CD4-positive, alpha-beta T cell (primary cell): ENCODE measurements at regions not wholly inside any gene's neighbourhood (a gene's known extent, or its start where the extent isn't known, plus 50 kb on each side); places are given as distances from the start of the nearest gene placed in this dataset.

Experiments
- ATAC-seq: fragments of 200-7000 bp; cut with Tn5 transposase; one replicate; pipeline ENCODE4 v1.10.0; 2022; ENCODE audit warnings: mild to moderate bottlenecking; ENCODE audit not compliant: poor library complexity
- CTCF ChIA-PET: fragments of 350-600 bp; sonication (Branson Sonifier 250); formaldehyde crosslinking; loops from one replicate; lab custom pipeline; 2021; ENCODE audit warnings: antibody characterized with exemption, inconsistent platforms; lab: Charles Lee
- POLR2A ChIA-PET: fragments of 350-600 bp; sonication (Branson Sonifier 250); formaldehyde crosslinking; loops from one replicate; lab custom pipeline; 2021; ENCODE audit warnings: antibody characterized with exemption, inconsistent platforms; lab: Charles Lee
- DNase-seq, 14 experiments: peaks; one replicate each; pipeline ENCODE4 v3.0.0-alpha.2; 2013 to 2020; ENCODE audit warnings: mixed read lengths in 2 of 14
- H3K27ac ChIP-seq, 2 donors: one replicate each; pipeline versions ENCODE4 v1.5.1 to v1.7.0; 2013; ENCODE audit warnings: low read length in 2 of 2, low read depth in 1 of 2, mild to moderate bottlenecking in 1 of 2
- H3K27me3 ChIP-seq, 2 experiments: 1 replicate in 1 of 2; 2 replicates in 1 of 2; pipeline versions ENCODE4 v1.6.1 to v1.7.0; 2013; ENCODE audit warnings: low read length in 2 of 2, control low read depth in 1 of 2, mild to moderate bottlenecking in 1 of 2, moderate library complexity in 1 of 2; ENCODE audit not compliant: insufficient read depth in 2 of 2, control insufficient read depth in 1 of 2
- H3K36me3 ChIP-seq: one replicate; pipeline ENCODE4 v1.6.1; 2013; ENCODE audit warnings: low read length, control low read depth; ENCODE audit not compliant: insufficient read depth
- H3K4me1 ChIP-seq: one replicate; pipeline ENCODE4 v1.6.1; 2013; ENCODE audit warnings: low read length, control low read depth; ENCODE audit not compliant: insufficient read depth
- H3K4me3 ChIP-seq: one replicate; pipeline ENCODE4 v1.5.1; 2013; ENCODE audit warnings: mild to moderate bottlenecking, low read length, moderate library complexity
- H3K9me3 ChIP-seq, 2 experiments: 1 replicate in 1 of 2; 2 replicates in 1 of 2; pipeline versions ENCODE4 v1.6.1 to v1.7.0; 2013; ENCODE audit warnings: low read length in 2 of 2, mild to moderate bottlenecking in 2 of 2, control low read depth in 1 of 2, moderate library complexity in 1 of 2; ENCODE audit not compliant: control insufficient read depth in 1 of 2, insufficient read depth in 1 of 2
- H3K27ac Mint-ChIP-seq: one replicate; pipeline ENCODE4 v1.8.0; 2020; ENCODE audit warnings: mixed read lengths
- H3K27me3 Mint-ChIP-seq: one replicate; pipeline ENCODE4 v1.8.0; 2021; ENCODE audit warnings: mixed read lengths
- H3K36me3 Mint-ChIP-seq: one replicate; pipeline ENCODE4 v1.8.0; 2021; ENCODE audit warnings: low read depth, mixed read lengths
- H3K4me1 Mint-ChIP-seq: one replicate; pipeline ENCODE4 v1.8.0; 2021; ENCODE audit warnings: low read depth, mixed read lengths
- H3K4me3 Mint-ChIP-seq: one replicate; pipeline ENCODE4 v1.8.0; 2020; ENCODE audit warnings: mild to moderate bottlenecking, mixed read lengths
- H3K9me3 Mint-ChIP-seq: one replicate; pipeline ENCODE4 v1.8.0; 2020; ENCODE audit warnings: mixed read lengths
- intact Hi-C, 2 experiments: fragments of 100-400 bp; cut with DNase I in 1 of 2; cut with micrococcal nuclease in 1 of 2; formaldehyde crosslinking; loops; one replicate each; pipeline versions ENCODE4 v1.15.1 to v1.9.0; 2023 to 2025; cut with DNase I, micrococcal nuclease
- TF ChIP-seq, protein P1 (sequence below): fragments of 200-600 bp; IDR thresholded peaks from one replicate; pipeline ENCODE4 v1.8.0; 2022; ENCODE audit warnings: antibody characterized with exemption, mild to moderate bottlenecking

- Mint-ChIP-seq H3K4me3 (no peak overlapping the region), H3K9me3 (no peaks in the 10 kb centered on the region), H3K27ac (no peak overlapping the region), H3K4me1 (no peaks in the 10 kb centered on the region), H3K27me3 (peaks cover 7% of the 10 kb centered on the region), H3K36me3 (no peaks in the 10 kb centered on the region)
- Histone ChIP-seq H3K27ac (no peak overlapping the region), H3K27me3 (no peaks in the 10 kb centered on the region), H3K4me3 (no peak overlapping the region), H3K36me3 (no peaks in the 10 kb centered on the region), H3K9me3 (peaks cover 0 to 21% of the 10 kb centered on the region in 2 experiments), H3K4me1 (no peaks in the 10 kb centered on the region)
- intact Hi-C loops, result no loop called here
- POLR2A ChIA-PET, result no interaction called here
- DNase-seq (no peak), ATAC-seq (no peak)
- CTCF ChIA-PET, result no interaction called here
- TF ChIP-seq, protein P1, sequence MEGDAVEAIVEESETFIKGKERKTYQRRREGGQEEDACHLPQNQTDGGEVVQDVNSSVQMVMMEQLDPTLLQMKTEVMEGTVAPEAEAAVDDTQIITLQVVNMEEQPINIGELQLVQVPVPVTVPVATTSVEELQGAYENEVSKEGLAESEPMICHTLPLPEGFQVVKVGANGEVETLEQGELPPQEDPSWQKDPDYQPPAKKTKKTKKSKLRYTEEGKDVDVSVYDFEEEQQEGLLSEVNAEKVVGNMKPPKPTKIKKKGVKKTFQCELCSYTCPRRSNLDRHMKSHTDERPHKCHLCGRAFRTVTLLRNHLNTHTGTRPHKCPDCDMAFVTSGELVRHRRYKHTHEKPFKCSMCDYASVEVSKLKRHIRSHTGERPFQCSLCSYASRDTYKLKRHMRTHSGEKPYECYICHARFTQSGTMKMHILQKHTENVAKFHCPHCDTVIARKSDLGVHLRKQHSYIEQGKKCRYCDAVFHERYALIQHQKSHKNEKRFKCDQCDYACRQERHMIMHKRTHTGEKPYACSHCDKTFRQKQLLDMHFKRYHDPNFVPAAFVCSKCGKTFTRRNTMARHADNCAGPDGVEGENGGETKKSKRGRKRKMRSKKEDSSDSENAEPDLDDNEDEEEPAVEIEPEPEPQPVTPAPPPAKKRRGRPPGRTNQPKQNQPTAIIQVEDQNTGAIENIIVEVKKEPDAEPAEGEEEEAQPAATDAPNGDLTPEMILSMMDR, result no peak
Observed at GRCh38 chr18:78740876-78741275, 238.7 kb upstream of the SALL3 start.

DNA sequence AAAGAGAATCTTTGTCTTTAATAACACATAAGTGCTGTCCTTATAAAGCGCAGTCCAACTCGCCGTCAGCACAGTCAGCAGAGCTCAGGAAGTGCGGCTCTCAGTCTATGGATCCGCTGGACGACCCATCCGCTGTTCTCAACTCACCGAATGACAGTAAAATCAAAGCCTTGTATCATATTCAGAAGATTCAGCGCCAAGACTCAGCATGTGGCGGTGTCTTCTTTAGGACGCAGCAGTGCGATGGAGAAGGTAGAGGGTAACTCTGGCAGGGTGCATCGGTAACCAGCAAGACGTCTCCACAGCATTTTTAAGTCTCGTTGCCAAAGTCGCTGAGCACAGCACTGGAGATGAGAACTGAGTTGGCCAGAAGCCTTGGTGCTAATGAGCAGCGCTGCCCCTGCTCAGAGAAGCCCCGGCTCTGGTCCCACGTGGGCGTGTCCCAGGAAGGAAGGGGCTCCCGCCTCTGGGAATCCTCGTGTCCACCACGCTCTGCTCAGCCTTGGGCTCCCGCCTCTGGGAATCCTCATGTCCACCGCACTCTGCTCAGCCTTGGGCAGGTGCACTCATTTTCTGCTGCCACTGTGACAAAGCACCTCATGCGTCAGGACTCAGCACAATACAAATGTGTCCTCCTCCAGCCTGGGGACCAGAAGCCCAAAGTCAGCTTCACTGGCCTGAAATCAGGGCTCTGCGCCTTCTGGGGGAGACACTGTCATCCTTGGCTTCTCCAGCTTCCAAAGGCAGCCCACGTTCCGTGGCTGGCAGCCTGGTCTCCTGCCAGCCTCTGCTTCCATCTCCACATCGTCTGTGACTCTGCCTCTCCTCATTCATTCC is 238.0 kb upstream of the SALL3 start:
- DNase-seq, result no peak

GRCh38 chr18:78742218-78742745 is 237.3 kb upstream of the SALL3 start:
- ATAC-seq (no peak), DNase-seq (no peak)
- Histone ChIP-seq H3K4me1 (no peaks in the 10 kb centered on the region), H3K9me3 (peaks cover 0 to 21% of the 10 kb centered on the region in 2 experiments), H3K36me3 (no peaks in the 10 kb centered on the region), H3K4me3 (no peak overlapping the region), H3K27ac (no peak overlapping the region), H3K27me3 (no peaks in the 10 kb centered on the region)
- Mint-ChIP-seq H3K9me3 (no peaks in the 10 kb centered on the region), H3K36me3 (no peaks in the 10 kb centered on the region), H3K4me1 (no peaks in the 10 kb centered on the region), H3K4me3 (no peak overlapping the region), H3K27me3 (peaks cover 7% of the 10 kb centered on the region), H3K27ac (no peak overlapping the region)
- TF ChIP-seq, protein P1, result no peak
- CTCF ChIA-PET, result no interaction called here
- intact Hi-C loops, result no loop called here
- POLR2A ChIA-PET, result no interaction called here

More for the DNA sequence above, 238.0 kb upstream of the SALL3 start:
- Histone ChIP-seq H3K4me1 (no peaks in the 10 kb centered on the region), H3K36me3 (no peaks in the 10 kb centered on the region), H3K27me3 (no peaks in the 10 kb centered on the region), H3K4me3 (no peak overlapping the region), H3K27ac (no peak overlapping the region), H3K9me3 (peaks cover 0 to 21% of the 10 kb centered on the region in 2 experiments)
- Mint-ChIP-seq H3K27ac (no peak overlapping the region), H3K4me1 (no peaks in the 10 kb centered on the region), H3K4me3 (no peak overlapping the region), H3K9me3 (no peaks in the 10 kb centered on the region), H3K36me3 (no peaks in the 10 kb centered on the region), H3K27me3 (peaks cover 7% of the 10 kb centered on the region)
- ATAC-seq, result no peak
- ChIA-PET CTCF (no interaction called here), POLR2A (no interaction called here)
- TF ChIP-seq, protein P1, result no peak
- intact Hi-C loops, result no loop called here
